H7 (cell line): ENCODE measurements at regions not wholly inside any gene's neighbourhood (a gene's known extent, or its start where the extent isn't known, plus 50 kb on each side); places are given as distances from the start of the nearest gene placed in this dataset.
A peak's percentile ranks its signal among the peaks of the same experiment; 100 is the strongest.

Experiments used
- DNase-seq: peaks from one replicate; pipeline ENCODE4 v3.0.0; 2012
- H3K27me3 ChIP-seq: 2 replicates; pipeline ENCODE4 v1.6.0; 2011; ENCODE audit warnings: mild to moderate bottlenecking, low read length; ENCODE audit not compliant: control insufficient read depth, insufficient read depth
- H3K36me3 ChIP-seq: replicated peaks from 2 replicates; pipeline ENCODE4 v1.5.1; 2011; ENCODE audit warnings: low read length; ENCODE audit not compliant: control insufficient read depth, insufficient read depth
- H3K4me3 ChIP-seq: 2 replicates; pipeline ENCODE4 v1.5.1; 2011; ENCODE audit warnings: low read depth, mild to moderate bottlenecking, control low read depth, low read length, moderate library complexity; ENCODE audit not compliant: insufficient read depth

DNA sequence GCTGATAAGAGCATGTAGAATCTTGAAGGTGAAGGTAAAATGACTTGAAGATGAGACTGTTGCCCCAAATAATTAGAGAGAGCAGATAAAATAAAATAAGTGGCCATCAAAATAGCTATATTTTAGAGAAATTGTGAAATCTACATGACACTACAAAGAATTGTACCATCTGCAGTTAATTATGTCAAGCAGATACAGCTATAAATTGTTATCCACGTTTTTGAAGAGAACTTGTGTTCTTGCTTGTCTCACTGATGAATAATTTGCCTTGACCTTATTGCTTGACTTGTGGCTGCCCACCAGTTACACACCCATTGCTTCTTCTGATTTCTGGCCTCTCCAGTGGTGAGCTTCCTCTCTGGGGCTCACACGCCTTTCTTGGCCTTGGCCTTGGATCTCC is 75.8 kb upstream of the TNIP3 start:
- Histone ChIP-seq H3K36me3 (no peaks in the 10 kb centered on the region), H3K27me3 (no peaks in the 10 kb centered on the region), H3K4me3 (no peak overlapping the region)
- no peak for DNase-seq

- H3K27me3 ChIP-seq: no peaks in the 10 kb centered on the region
- no peaks in the 10 kb centered on the region for H3K36me3 ChIP-seq
- no peak overlapping the region for H3K4me3 ChIP-seq
- no peak for DNase-seq
Observed at GRCh38 chr4:121238461-121238860, 74.3 kb upstream of the TNIP3 start.

DNA sequence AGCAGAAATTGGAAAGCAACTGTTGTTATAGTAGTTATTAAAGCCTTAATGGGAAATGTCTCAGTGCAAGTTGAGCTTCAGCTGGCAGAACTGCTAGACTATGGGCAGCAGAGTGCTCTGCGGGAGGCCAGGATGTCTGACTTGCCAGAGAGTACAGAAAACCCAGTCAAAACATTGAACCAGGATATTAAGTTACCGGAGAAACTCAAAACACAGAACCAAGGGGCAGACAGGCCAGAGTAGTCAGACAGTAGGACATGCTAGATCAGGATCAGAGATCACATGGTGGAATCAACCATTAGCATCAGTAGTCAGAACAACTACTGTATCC is 72.9 kb upstream of the TNIP3 start:
- H3K27me3 ChIP-seq: no peaks in the 10 kb centered on the region
- no peak overlapping the region for H3K4me3 ChIP-seq
- DNase-seq: no peak
- no peaks in the 10 kb centered on the region for H3K36me3 ChIP-seq

- H3K27me3 ChIP-seq: no peaks in the 10 kb centered on the region
- H3K36me3 ChIP-seq: no peaks in the 10 kb centered on the region
- DNase-seq: no peak
- no peak overlapping the region for H3K4me3 ChIP-seq
Observed at GRCh38 chr4:121236353-121237068, 72.4 kb upstream of the TNIP3 start.

GRCh38 chr4:121233982-121234381 is 69.9 kb upstream of the TNIP3 start:
- DNase-seq: peak; percentile 17
- Histone ChIP-seq H3K27me3 (no peaks in the 10 kb centered on the region), H3K36me3 (no peaks in the 10 kb centered on the region), H3K4me3 (no peak overlapping the region)

DNA sequence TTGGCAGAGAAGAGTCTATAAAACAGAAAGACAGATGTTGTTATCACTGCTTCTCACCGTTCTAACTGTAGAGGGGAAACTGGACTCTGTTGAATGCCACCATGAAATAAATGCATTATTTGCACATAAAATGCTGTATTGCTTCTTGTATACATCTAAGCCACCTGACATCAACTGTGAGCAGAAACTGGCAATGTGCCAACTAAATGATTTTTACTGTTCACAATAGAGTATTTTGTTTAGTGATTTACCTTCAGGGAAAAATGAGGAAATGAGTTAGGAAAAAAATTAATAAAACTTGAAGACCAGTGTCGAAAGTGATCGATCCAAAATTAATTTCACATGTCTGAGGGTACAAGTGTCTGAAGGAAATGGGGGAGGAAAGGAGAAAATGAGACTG is 65.9 kb upstream of the TNIP3 start:
- H3K27me3 ChIP-seq: no peaks in the 10 kb centered on the region
- H3K4me3 ChIP-seq: no peak overlapping the region
- no peak for DNase-seq
- no peaks in the 10 kb centered on the region for H3K36me3 ChIP-seq

GRCh38 chr4:121228848-121229247 is 64.7 kb upstream of the TNIP3 start:
- H3K27me3 ChIP-seq: no peaks in the 10 kb centered on the region
- no peak for DNase-seq
- H3K4me3 ChIP-seq: no peak overlapping the region
- no peaks in the 10 kb centered on the region for H3K36me3 ChIP-seq

DNA sequence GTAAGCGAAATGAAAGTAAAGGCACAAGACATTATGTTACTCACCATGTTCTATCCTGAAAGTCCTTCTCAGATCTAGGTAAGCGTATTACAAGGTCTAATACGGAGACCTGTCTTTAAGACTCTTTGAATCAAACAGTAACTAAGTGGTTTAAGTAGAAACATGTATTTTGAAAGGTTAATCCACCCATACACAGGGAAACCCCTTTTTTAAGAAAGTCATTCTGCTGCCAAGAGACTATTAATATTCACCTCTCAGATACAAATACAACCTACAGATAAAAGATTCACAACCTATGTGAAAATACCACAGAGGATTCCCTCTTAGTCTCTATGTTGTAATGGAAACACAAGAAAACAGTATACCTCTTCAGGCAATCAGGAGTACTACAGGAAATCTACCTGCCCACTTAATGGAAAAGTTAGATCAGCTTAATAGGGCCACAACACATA is 63.2 kb upstream of the TNIP3 start:
- Histone ChIP-seq H3K4me3 (no peak overlapping the region), H3K36me3 (no peaks in the 10 kb centered on the region), H3K27me3 (no peaks in the 10 kb centered on the region)
- no peak for DNase-seq

DNA sequence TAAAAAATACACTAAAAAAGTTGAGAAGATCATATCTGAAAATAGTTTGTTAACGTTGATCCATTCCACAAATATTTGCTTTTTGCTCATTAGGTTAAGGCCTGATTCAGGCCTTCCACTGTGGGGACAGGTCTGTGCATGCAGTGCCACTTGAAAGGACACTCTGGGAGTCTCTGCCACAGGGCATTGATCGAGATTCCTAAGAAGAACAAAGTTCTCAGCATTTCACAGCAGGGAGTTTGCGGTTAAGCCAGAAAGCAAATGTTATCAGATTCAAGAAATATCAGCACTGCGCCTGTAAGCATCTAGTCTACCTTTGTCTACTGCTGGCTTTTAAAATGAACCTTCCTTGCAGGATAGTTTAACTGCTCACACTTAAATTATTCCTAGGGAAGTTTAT is 62.2 kb upstream of the TNIP3 start:
- Histone ChIP-seq H3K4me3 (no peak overlapping the region), H3K27me3 (no peaks in the 10 kb centered on the region), H3K36me3 (no peaks in the 10 kb centered on the region)
- no peak for DNase-seq

DNA sequence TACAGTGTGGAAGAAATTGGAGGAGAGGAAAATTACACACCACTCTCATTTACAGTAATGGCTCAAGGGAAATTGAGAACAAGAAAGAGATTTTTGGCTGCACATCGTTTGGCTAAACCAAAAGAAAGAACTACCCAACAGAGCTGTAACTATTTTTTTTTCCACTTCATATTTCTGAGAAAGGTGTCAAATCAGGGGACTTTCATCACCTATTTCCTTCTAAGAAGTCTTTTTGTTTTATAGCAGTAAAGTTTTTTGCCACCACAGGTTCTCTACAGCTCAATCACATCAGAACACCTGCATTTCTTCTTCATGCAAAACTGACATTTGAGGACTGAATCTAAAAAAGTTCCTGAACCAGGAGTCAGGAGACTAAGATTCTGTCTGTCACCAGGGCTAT is 57.5 kb upstream of the TNIP3 start:
- Histone ChIP-seq H3K36me3 (no peaks in the 10 kb centered on the region), H3K27me3 (no peaks in the 10 kb centered on the region), H3K4me3 (no peak overlapping the region)
- DNase-seq: no peak

DNA sequence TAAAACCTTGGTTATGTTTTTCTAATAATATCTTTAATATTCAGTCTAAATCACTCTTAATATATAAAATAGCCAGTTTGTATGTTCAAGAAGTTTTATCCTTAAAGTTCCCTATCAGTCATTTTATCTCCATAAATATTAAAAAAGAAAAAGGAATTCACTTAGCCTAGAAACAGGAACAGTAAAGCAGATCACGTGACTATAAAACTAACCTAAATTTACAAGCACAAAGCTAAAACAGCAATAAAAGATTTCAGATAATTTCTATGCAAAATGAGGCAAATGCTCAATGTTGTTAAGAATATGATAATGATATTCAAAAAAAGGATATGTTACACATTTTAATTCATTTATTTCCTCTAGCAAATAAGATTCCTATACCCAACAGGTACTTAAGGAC is 57.1 kb upstream of the TNIP3 start:
- no peak overlapping the region for H3K4me3 ChIP-seq
- no peak for DNase-seq
- no peaks in the 10 kb centered on the region for H3K27me3 ChIP-seq
- no peaks in the 10 kb centered on the region for H3K36me3 ChIP-seq

GRCh38 chr4:121220698-121221097 is 56.6 kb upstream of the TNIP3 start:
- no peaks in the 10 kb centered on the region for H3K27me3 ChIP-seq
- no peak for DNase-seq
- H3K36me3 ChIP-seq: no peaks in the 10 kb centered on the region
- no peak overlapping the region for H3K4me3 ChIP-seq

GRCh38 chr4:121219227-121219626 is 55.1 kb upstream of the TNIP3 start:
- no peaks in the 10 kb centered on the region for H3K36me3 ChIP-seq
- no peak overlapping the region for H3K4me3 ChIP-seq
- no peak for DNase-seq
- H3K27me3 ChIP-seq: no peaks in the 10 kb centered on the region

- no peaks in the 10 kb centered on the region for H3K27me3 ChIP-seq
- DNase-seq: no peak
Observed at GRCh38 chr4:121217351-121217750, 53.2 kb upstream of the TNIP3 start.

GRCh38 chr4:121216461-121216860 is 52.3 kb upstream of the TNIP3 start:
- no peaks in the 10 kb centered on the region for H3K27me3 ChIP-seq
- no peak overlapping the region for H3K4me3 ChIP-seq
- no peak for DNase-seq

More at GRCh38 chr4:121217351-121217750, 53.2 kb upstream of the TNIP3 start:
- Histone ChIP-seq H3K4me3 (no peak overlapping the region), H3K36me3 (no peaks in the 10 kb centered on the region)

DNA sequence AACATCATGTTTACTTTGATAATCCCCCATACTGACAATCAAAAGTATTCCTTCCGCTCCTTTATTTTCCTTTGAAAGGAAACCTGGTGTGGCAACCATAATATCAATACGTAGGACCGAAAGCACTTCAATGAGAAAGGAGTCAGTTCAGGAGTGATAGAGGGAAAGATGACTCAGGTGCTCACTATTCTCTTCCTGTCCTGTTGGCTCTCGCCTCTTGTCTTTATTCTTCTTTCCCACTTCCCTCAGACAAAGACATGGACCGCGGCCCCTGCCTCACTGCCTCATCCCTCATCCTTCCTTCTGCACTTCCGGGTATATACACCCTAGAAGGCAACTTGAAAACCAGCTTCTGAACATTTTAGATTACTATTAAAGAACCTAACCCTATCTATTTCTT is 49.8 kb upstream of the TNIP3 start:
- H3K27me3 ChIP-seq: no peaks in the 10 kb centered on the region
- H3K4me3 ChIP-seq: no peak overlapping the region
- no peak for DNase-seq
- no peaks in the 10 kb centered on the region for H3K36me3 ChIP-seq

More at GRCh38 chr4:121216461-121216860, 52.3 kb upstream of the TNIP3 start:
- H3K36me3 ChIP-seq: no peaks in the 10 kb centered on the region
